NCI-H1092 treated with DMSO at 0.1 percent for 48 hours (cell line): ENCODE measurements at regions not wholly inside any gene's neighbourhood (a gene's known extent, or its start where the extent isn't known, plus 50 kb on each side); places are given as distances from the start of the nearest gene placed in this dataset.

Experiments used
- DNase-seq: peaks from one replicate; lab custom pipeline; 2025; lab: John Stamatoyannopoulos, UW

DNA sequence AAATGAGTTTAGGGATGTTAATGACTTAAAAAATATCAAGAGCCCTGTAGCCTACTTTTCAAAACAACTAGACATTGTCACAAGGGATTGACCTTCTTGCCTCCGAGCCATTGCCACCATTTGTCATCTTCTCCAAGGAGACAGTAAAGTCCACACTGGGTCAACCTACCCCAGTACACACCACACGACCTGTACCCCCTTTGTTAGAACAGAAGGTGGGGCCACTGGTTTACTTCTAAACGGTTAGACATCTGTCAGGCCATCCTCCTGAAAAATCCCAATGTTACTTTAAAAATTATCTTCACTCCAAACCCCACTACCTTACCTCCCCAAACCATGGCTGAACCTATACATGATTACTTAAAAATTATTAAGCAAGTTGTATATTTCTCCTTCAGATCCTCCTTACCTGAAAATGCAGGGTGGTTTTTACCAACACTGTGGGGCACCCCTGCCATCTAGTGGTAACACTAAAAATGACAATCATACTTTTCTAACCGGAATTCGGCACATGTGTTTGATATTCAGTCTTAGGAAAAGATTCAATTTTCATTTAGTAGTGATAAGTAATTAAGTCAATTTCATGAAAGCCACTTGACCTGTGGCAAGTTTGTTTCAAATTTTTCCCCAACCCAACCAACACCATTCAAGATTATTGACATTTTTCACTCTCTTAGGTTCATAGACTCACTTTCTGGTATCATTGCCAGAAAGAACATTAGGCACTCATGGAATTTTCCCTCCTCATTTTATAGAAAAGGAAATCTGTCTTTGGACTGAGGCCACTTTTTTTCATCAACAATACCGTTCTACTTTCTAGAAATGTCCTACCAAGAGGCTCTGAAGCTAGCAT lies 265.3 kb upstream of the PKDCC start:
- DNase-seq = peak; percentile 31

DNA sequence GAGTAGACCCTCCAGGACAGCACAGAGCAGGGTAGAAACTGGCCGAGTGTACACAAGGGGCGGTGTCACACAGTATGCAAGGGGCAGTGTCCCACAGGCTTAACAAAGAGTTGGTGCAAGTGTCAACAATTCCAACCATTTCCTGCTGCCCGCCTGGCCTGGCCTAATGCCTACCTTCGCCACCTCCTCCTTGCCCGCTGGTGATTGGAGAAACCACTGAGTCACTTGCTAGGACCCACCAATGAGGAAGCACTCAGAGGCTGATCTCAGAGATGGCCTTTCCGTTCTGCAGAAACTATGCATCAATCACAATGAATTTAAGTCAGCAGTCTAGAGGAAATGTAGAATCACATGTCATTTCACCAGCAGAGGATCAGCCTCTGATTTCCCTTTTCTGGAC lies 263.3 kb upstream of the PKDCC start:
- DNase-seq = no peak

DNA sequence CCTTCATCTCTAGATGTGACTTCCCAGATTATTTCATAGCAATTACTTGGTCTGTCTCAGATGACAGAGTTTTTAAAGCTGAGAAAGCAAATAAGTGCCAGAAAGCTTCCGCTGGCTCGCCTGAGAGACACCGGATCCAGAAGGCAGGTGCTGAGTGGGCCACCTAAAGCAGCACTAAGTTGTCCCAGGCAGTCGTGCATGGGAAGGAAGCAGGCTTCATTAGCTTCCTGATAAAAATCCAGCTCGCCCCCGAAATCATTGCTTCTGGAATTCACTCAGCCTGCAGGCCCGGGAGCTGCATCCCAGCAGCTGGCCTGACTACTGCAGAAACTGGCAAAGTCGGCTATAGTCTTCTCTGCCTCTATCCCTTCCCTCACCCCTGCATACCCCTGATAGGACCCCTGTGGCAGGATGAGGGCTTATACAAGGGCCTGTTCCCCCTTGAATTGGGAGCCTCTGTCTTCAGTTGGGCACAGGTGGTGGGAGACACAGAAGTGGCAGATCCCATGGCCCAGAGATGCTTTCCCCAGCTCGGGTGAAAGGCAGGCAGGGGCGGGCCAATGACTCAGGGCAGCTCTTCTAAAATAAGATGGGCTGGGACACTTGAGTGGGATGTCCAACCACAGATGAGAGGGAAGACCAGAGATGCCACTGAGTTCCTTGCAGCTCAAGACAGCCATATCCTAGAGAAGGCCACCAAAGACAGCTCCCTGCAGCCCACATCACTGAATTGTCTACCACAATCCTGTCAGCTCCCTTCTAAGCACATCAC lies 262.4 kb upstream of the PKDCC start:
- no peak for DNase-seq

DNA sequence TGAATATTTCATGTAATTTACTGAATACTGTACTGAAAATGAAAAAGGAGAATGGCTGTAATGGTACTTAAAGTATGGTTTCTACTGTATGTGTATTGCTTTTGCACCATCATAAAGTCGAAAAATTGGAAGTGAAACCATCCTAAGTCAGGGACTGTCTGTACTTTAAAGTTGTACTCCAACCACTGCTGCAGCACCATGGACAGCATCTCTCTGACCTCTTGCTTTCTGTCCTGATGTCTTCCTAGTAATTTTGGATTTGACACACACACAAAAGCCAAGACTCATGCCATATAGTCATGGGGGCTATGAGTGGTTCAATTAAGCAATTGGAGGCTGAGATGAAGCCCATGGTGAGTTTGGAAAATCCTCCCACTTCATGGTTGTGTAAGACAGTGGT lies 256.3 kb upstream of the PKDCC start:
- no peak for DNase-seq

DNA sequence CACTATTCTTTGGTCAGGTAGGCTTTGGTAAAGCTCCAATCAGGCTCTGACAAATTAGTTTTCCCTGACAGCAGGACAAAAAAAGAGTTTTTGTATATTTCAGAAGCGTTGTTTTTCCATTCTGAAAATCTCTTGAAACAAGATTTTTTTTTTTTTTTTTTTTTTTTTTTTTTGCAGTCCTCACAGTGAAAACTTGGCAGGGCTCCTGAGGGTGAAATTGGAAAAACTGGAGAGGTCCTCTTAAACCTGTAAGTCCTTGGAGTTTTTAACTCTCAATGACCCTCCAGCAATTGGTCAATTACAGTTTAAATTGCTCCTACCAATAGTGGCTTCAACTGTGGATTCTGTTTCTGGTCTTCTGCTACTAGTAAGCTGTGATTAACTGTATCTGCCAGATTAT lies 244.5 kb upstream of the PKDCC start:
- no peak for DNase-seq

DNA sequence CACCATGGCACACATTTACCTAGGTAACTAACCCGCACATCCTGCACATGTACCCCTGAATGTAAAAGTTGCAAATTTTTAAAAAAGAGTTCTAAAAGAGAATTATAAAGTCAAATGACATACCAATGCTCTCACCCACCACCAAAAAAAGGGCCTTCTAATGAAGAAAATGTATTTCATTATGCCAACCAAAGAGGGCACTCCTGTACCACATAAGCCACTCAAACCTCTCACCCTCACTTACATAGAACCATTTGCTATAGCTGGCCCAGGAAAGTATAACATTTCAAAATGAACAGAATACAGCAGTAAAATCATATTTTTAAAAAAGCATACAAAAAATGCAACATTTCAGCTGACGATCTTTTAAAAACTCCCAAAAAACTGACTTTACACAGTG lies 241.5 kb upstream of the PKDCC start:
- no peak for DNase-seq

DNA sequence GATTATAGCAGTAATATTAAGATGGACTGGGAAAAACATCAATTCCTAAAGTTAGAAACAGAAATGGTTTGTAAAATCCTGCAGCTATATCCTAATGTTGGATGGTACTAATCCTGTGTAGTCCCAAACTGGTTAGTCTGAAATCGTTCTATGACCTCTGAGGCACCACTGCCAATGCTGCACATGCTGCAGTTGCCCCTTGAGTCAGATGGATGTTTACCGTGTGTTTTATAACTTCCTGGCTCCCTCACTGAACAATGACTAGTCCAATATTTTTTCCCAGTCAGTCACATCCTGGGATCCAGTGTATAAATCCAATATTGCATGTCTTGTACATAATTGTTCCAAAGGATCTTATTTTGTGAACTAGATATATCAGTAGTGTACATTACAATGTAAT lies 226.7 kb upstream of the PKDCC start:
- DNase-seq = no peak

DNA sequence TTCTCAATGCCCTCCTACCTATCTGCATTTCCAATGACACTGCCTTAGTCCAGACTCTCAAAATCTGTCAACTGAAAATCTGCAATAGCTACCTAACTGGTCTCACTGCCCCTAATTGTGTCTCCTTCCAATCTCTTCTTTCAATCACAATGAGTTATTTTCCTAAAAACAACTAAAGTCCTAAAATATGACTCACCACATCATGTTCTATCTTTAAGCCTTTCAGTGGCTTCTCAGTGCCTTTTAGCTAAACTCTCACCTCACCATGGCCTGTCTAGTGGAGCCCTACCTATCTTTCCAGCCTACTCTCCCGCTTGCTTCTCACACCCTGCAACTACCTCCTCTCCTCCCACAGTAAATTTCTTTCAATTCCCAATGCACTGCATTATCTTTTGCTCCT lies 220.9 kb upstream of the PKDCC start:
- DNase-seq = no peak

DNA sequence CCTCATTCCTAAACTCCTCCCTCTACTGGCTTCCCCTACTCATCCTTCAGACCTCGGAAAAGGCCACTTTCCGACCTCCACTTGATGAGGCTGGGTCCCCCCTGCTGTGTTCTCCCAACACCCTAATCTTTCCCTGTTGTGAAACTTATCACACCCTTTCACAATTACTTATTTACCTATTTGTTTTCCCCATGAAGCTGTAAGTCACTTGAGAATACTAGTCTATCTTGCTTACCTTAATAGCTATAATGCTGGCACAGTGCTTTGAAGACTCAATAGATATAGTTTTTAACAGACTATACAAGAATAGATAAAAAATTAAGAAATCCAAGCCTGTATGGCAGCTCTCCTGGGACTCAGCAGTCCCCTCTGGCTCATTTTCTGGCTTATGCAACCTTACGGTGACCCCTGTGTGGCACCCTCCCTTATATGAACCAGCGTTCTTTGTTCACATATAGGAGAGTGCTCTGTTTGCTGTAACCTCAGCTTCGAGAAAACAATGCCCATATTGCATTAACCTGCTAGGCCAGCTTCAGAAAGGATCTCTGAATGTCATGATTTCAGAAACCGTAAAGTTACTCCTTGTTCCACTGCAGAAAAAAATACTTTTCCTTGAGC lies 220.4 kb upstream of the PKDCC start:
- no peak for DNase-seq

DNA sequence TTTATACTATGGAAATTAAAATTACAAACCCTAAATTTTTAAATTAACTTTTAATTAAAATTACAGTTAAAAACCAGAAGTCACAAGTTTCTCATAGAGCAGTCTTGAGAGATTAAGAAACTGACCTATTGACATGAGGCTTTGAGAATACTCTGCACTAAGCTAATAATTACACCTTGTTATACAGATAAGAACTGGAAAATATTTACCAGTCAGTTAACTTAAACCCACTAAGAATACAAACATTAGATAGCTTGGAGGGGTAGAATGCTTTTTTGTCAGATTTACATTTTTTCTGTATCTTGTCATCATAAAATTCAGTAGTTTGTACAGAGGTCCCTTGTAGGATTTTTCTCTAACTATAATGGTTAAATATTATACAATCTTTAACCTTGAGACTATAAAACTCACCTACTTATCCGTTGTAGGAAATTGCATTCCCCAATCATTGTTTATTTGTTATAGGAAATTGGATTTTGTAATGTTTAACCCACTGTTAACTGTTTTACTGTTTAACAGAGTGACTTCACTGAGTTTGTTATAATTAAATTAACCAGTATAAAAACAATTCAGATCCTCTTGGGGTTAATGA lies 219.7 kb upstream of the PKDCC start:
- DNase-seq = no peak

DNA sequence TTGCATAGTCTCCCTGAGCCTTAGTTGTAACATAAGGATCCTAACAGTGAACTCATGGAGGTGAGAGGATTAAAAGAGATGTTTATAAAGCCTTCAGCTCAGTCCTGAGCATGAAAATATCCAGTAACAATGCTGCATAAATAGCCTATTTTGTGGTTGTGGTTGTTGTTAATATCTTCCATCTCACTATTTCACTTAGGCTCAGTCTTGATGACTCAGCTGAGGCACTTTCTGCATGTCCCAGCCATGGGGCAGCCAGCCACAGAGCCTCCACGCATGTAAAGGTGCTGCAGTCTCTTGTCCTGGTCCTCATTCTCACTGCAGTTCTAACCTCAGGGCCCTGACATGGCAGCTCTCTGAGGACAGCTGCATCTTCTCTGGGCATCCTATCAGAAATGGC lies 218.8 kb upstream of the PKDCC start:
- no peak for DNase-seq

DNA sequence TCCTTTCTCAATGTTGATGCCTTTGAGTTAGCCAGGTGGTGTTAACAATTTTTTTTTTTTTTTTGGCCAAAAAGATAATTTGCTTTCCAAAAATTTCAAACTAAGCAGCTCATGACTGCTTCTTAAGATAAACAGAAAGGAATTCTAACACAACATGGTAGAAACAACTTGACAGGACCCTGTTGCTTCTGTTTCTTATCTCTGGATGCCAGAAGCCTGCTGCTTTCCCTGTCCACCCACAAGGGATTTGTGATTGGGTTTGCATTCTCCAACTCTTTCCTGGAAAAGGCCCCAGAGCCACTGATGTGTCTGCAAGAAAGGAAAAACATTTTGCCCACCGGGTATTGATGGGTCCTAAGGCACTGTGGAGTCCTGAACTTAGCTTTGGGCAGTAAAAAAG lies 217.2 kb upstream of the PKDCC start:
- DNase-seq = no peak

DNA sequence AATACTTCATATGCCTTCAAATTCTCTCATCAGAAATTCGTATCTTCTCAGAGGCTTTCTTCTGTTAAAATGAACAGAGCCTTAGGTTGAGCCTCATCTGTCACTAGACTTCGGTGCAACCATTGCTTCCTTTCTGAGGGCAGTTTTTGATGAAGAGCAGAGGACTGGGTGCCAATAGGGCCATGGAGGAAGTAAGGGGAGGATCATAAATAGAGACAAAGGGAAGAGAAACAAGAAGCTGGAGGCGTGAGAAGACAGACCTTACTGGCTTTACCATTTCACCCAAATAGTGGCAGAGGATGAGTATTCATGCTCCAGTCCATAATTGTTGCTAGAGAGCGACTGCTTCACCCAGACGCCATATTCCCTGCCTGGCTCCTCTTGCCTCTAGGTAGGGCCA lies 215.6 kb upstream of the PKDCC start:
- no peak for DNase-seq

DNA sequence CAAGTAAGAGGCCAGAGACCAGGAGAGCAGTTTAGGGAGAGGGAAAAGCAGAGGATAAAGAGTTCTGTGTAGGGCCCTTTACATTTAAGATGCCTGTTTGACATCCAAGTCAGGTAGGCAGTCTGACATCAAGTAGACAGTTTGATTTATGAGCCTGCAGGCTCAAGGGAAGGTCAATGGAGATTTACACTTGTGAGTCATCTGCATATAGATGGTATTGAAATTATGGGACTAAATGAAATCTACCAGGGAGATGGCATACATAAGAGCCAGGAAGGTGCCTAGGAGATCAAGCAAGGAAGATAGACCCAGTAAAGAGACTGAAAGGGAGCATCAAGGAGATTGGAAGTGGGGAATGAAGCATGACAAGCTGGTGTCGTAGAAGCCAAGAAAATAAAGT lies 212.4 kb upstream of the PKDCC start:
- no peak for DNase-seq

DNA sequence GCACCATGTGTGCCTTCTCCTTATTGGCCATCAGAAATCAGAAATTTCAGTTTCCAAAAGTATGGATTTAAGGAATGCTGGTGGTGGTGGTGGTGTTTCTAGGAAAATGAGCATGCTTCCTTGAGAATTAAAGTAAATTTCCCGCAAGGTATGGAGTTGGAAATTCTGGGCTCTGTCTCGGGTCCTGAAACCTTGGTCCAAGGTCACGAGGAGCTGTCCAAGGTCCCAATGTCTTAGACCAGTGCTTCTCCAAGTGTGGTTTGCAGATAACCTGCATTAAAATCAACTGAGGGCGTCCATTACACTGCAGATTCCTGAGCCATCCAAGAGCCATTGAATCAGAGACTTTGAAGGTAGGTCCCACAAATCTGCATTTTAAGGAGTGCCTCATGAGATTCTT lies 210.9 kb upstream of the PKDCC start:
- no peak for DNase-seq

DNA sequence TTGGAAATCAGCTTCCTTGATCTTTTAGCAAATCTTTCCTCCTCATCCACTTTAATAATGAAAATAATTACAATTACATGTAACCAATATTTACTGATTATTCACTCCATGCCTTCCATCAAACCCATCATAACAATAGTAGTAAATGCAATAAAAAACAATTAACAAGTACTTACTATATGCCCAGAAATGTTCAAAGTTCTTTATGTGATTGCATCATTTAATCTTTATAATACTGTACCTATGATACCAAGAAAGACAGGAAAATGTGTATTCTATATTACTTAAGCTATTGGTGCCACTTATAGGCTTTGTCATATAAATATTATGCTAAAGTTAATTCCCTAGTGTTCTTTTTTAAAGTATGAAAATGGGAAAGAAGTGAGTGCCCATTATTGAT lies 210.2 kb upstream of the PKDCC start:
- DNase-seq = no peak

DNA sequence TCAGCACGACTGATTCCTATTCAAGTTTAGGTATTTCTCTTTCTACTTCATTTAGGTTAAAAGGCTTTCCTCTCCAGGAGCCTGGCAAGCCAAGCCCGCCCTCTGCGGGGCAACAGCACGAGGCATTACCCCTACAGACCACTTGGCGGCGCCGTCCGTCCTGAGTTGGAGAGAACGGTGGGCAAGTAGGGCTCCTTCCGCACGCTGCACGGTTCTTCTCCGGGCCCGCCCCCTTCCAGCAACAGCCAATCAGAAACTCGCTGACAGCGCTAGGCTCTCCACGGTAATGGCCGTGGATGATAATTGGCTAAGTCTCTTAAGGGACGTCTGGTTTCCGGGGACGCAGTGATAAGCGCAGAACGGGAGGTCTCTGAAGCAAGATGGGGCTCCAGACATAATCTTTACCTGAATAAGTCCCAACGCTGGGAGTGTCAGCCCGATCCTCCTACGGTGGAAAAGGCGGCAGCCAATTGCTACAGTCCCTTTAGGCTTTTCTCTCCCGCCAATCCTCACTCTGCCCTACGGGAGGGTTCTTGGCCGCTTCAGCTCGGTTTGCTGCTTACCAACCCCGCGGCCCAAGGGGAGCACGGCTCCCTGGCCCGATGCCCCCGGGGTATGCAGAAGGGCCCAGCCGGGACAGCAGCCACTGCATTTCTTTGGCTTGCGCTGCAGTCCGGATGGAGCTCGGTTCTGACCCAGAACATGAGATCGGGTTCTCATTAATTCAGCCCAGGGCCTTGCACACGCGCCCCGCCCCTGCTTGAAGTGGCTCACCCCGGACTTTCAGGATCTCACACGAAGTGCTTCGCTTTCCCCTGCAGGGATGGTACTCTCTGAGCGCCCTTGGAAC lies 206.9 kb upstream of the PKDCC start:
- DNase-seq = peak; percentile 93

DNA sequence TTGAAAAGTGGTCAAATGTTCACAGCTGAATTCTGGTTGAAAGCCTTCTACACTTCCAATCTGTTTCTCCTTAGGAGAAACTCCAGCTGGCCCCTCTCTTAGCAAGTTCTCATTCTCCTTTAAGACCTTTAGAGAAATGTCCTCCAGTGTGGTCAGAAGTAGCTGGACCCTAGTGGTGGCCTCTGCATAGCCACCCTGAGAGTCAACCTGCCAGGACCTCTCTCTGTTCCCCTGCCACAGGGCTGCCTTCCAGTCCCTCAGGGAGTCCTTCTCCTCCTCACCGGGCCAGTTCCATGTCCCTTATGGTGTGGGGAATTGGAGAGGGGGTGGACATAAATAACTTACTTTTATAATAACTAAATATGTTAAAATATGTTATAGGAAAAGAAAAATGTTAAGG lies 200.9 kb upstream of the PKDCC start:
- no peak for DNase-seq

DNA sequence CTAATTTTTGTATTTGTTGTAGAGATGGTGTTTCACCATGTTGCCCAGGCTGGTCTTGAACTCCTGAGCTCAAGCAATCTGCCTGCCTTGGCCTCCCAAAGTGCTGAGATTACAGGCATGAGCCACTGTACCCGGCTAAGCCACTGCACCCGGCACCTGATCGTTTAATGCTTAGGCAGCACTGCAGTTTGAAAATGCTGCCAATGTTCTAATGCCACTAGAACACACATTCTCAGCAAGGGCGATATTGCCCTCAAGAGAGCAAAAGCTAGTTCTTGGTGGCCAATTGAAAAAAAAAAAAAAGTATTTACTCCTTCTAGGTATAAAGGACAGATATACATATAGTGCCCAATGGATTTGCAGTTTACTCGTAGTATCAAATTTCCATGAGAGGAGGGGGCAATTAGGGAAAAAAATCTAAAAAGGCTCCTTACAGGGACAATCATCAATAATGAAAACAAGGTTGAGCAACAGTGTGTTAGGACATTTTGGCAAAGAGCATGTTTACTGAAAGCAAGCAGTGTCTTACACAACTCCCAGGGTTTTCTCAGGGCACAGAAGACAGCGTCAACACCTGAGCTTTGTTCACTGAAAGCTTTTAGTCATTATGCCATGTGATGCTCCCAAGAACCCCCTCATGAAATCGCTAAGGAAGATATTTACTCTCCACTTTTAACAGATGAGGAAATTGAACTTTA lies 199.9 kb upstream of the PKDCC start:
- DNase-seq = no peak

DNA sequence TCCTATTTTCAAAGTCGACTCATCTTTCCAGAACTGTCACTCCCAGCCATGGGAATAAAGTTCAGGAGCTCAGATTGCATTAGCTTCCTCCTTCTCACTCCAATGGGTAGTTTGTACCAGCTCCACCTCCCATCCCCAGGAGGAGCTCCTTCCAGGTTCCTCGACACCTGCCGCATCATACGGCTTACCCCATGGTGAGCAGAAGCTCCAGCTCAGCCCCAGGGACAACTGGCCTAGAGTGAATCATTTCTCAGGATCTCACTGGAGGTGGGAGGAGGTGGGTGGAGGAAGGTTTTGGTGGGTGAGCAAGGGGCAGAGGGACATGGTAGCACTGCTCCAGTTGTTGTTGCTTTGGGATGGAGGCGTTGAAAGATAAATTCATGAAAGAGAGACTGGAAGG lies 196.3 kb upstream of the PKDCC start:
- no peak for DNase-seq
